ENCODE measurements at regions not wholly inside any gene's neighbourhood (a gene's known extent, or its start where the extent isn't known, plus 50 kb on each side); places are given as distances from the start of the nearest gene placed in this dataset.

GRCh38 chr2:4256351-4256750 lies 553.0 kb downstream of the DCDC2C start:
- no peak for TF ChIP-seq ZNF432 (CRISPR knock-in tag; IDR thresholded peaks at IDR 0.05; ENCODE audit: borderline replicate concordance)
- TF ChIP-seq HMGXB3 (CRISPR knock-in tag; IDR thresholded peaks at IDR 0.05; ENCODE audit: borderline replicate concordance): no peak
- TF ChIP-seq GZF1 (CRISPR knock-in tag; IDR thresholded peaks at IDR 0.05): no peak
